NCI-H748 treated with DMSO at 0.1 percent for 48 hours (cell line): ENCODE measurements at regions not wholly inside any gene's neighbourhood (a gene's known extent, or its start where the extent isn't known, plus 50 kb on each side); places are given as distances from the start of the nearest gene placed in this dataset.

Experiments
- DNase-seq: peaks from one replicate; lab custom pipeline; 2025; lab: John Stamatoyannopoulos, UW

DNA sequence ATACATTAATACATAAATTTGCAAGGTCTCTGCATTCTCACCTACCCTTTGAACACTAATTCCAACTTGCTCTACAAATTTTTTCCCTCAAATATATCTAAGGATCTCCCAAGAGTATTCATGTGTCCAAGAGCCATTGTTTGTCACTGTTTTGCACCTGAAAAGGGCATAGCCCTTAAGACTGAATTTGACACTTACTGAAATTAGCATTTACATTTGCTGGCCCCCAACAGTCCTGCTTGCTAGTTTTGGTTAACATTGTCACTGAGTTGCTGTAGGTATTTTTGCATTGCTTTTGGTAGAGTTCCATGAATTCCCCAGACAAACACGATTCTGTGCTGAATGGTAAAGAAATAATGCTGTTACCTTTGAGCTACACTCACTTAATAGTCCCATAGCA, 57.3 kb downstream of the KCNA4 start:
- no peak for DNase-seq

- no peak for DNase-seq
These were observed 59.4 kb downstream of the KCNA4 start for GRCh38 chr11:29957431-29957830.

GRCh38 chr11:29956076-29956556, 60.7 kb downstream of the KCNA4 start:
- DNase-seq = no peak

GRCh38 chr11:29943347-29943746, 73.5 kb downstream of the KCNA4 start:
- DNase-seq = no peak

- DNase-seq = no peak
These were observed 79.3 kb downstream of the KCNA4 start for GRCh38 chr11:29937526-29937925.

- no peak for DNase-seq
These were observed 82.7 kb downstream of the KCNA4 start for GRCh38 chr11:29934115-29934638.

- DNase-seq = no peak
These were observed 100.8 kb downstream of the KCNA4 start for GRCh38 chr11:29916040-29916439.

GRCh38 chr11:29914203-29914930, 102.5 kb downstream of the KCNA4 start:
- no peak for DNase-seq

- no peak for DNase-seq
These were observed 103.5 kb downstream of the KCNA4 start for GRCh38 chr11:29913352-29913751.

DNA sequence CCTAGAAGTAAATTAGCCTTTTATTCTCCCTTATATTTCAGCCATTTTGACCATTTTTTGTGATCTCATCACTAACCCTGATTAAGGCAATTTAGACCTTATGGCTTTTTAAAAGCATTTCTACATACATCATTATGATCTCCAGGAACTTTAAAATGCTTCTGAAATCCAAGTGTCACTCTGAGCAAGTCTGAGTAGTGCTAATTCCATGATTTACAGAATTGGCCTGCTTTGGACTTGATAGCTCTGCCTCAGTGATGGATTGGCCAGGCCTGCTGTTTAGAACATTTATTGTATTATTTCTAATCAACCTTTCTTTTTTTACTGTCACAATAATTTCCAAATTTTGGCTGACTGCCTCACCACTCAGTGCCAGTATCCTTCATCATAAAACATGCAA, 116.4 kb downstream of the KCNA4 start:
- no peak for DNase-seq

DNA sequence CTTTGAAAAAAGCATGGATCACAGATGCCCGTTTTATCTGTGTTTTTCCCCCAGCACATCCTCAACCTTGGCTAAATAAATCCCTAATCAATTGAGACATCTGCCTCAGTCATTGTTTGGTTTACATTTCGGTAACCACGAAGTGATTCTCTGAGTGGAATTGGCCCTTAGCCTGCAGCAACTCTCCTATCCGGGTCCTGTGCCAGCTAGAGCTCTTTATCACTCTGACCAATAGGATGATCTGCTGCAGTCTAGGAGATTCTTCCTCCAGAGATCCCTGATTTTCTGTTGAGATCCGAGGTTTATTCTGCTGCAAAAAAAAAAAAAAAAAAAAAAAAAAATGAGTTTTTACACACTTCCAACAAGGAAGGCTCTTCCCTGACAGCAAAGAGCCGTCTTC, 137.3 kb downstream of the KCNA4 start:
- DNase-seq = no peak

DNA sequence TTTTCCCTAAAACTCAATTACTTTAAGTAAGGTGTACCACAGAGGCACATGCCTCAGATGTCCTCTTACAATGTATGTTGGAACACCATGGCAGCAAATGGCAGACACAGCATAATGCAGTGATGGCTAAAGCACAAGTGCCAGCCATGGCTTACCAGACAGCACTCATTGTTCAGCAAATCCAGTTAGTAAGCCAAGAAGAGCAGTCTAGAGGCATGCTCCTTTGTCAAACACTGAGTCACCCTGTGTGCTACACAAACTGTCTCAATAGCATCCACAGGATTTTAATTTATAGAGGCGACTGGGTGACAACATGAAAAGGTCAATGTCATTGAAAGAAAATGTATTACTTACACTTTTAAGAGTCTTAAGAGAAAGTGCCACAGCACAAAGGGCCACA, 140.6 kb downstream of the KCNA4 start:
- no peak for DNase-seq

DNA sequence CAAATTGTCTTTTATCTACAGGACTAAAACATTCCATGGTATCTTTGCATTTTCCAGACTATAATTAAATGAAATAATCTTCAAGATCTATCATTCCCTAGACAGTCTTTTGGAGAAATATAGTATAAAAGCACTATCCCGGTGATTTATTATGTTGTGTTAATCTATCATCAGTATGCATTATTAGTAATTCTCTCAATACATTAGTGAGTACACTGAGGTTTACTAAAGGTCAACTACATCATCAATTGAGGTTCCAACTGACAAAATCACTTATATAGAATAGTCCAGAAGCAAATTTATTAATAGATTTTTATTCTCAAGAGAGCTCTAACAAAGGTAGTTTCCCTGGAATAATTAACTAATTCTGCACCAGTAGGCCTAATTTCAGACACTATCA, 169.6 kb downstream of the KCNA4 start:
- DNase-seq = no peak

GRCh38 chr11:29844701-29845379, 172.0 kb downstream of the KCNA4 start:
- no peak for DNase-seq

DNA sequence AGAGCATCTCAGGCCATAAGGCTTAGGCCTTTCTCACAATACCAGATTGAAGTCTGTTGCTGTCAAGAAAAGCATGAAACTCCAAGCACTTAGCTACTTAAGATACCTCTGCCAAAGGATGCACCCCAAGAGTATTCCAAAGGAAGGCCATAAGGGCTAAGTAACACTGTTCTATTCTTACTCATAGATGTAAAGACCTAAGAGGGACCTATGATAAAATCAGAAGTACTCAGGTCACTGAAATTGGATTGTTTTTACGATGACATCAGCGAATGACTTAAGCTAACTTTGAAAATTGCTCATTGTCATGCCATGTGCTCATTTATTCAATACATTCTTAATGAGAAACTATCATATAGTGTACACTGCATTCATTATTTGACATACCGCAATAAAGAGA, 172.8 kb downstream of the KCNA4 start:
- no peak for DNase-seq

GRCh38 chr11:29842061-29842460, 174.8 kb downstream of the KCNA4 start:
- DNase-seq = no peak

- DNase-seq = no peak
These were observed 190.0 kb downstream of the KCNA4 start for GRCh38 chr11:29826878-29827277.

DNA sequence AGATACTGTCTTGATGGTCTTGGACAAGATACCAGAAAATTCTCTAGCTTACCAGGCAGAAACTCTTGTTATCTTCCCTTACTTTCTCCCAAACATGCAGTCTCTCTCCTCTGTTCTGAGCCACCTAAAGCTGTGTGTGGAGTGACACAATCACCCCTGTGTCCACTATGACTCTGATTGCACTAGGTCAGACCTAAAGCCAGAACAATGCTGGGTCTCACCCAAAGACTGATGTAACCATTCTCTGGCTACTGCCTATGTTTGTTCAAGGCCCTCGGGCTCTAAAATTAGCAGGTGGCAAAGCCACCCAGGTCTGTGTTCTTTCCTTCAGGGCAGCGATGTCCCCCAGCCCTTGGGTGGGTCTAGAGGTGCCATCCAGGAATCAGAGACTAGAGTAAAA, 200.5 kb downstream of the KCNA4 start:
- no peak for DNase-seq

DNA sequence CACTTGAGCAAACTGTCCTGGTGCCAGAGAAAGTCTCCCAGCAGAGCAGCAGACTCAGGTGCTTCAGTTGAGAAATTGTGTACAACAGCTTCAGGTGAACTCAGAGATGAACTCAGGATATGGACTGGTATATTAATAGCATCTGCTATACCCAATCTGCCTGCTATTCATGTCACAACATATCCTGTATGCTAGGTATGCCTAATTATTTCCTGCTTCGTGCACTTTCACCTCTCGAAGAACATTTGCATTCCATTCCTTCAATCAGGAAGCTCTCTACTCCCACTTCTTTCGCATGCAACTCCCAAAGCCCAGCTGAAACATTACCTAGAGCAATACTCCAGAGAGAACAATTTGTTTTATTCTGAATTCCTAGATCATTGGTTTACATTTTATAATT, 207.7 kb downstream of the KCNA4 start:
- DNase-seq = no peak

DNA sequence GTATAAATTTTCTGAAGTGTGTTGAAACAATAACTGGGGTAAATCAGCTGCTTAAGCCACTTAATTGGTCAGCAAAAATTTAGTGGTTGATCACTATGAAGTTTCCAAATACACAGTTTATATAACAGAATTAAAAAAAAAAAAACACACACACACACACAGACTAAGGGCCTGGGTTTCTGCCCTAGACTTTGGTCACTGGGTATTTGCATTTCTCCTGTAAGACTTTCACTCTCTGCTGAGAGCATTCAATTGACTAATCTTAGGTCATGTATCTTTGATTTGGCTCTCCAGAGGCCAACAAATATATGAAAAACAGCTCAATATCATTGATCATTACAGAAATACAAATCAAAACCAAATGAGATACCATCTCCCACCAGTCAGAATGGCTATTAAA, 214.3 kb downstream of the KCNA4 start:
- no peak for DNase-seq

GRCh38 chr11:29801561-29801960, 215.3 kb downstream of the KCNA4 start:
- DNase-seq = no peak

- DNase-seq = no peak
These were observed 230.7 kb downstream of the KCNA4 start for GRCh38 chr11:29786092-29786491.

DNA sequence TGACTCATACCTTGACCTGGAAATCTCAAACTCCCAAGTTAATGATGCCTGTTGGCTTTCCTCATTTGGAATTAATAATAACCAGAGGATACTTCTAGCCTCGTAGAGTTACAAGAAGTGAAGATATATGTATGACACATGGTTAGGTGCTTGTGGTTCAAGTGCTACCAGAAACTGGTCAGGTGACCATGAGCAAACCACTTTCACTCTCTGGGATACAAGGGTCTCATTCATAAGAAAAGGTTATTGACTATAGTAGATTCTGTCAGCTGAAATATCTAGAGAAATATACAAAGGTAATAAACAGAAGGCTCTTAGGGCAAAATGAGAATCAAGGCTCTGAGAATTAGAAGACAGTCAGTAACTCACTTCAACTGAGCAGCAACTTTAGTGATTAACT, 233.3 kb downstream of the KCNA4 start:
- no peak for DNase-seq

DNA sequence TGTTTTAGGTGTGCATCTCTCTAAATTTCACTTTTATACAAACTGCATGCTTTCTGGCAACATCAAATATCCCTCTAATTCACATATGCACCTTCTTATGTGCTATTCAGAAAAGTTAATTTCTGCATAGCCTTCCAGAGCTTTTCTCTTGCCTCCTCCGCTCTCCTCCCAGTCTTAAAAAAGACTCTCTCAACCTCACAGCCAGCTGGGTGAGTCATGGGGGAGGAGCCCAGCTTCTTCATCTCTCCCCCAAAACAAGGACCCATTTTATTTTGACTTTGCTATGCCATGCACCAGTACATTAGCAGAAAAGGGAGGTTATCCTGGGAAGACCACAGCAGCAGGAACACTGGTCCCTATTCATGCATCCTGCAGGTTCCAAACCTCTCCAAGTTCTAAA, 234.4 kb downstream of the KCNA4 start:
- DNase-seq = no peak
